ENCODE measurements at regions not wholly inside any gene's neighbourhood (a gene's known extent, or its start where the extent isn't known, plus 50 kb on each side); places are given as distances from the start of the nearest gene placed in this dataset.
"Not testable (repeated sequence)": the region's sequence is repeated elsewhere in the genome, so short reads cannot be mapped to it uniquely, and the experiment has no call there.

GRCh38 chr10:57959318-57960006, 308.2 kb downstream of the IPMK start:
- no peak for DNase-seq (ENCODE audit: low spot score)

- no peak for DNase-seq (ENCODE audit: low spot score)
Measured at GRCh38 chr10:57955076-57955475, 312.6 kb downstream of the IPMK start.

- DNase-seq (ENCODE audit: low spot score): no peak
Measured at GRCh38 chr10:57952741-57953140, 315.0 kb downstream of the IPMK start.

GRCh38 chr10:57950442-57950974, 317.2 kb downstream of the IPMK start:
- DNase-seq (ENCODE audit: low spot score): no peak

- no peak for DNase-seq (ENCODE audit: low spot score)
Measured at GRCh38 chr10:57948796-57949195, 318.9 kb downstream of the IPMK start.

- no peak for DNase-seq (ENCODE audit: low spot score)
Measured at GRCh38 chr10:57946833-57947232, 320.9 kb downstream of the IPMK start.

GRCh38 chr10:57943701-57944100, 324.0 kb downstream of the IPMK start:
- DNase-seq (ENCODE audit: low spot score): no peak

GRCh38 chr10:57925045-57925444, 342.6 kb downstream of the IPMK start:
- no peak for DNase-seq (ENCODE audit: low spot score)

- DNase-seq (ENCODE audit: low spot score): no peak
Measured at GRCh38 chr10:57921140-57921539, 346.6 kb downstream of the IPMK start.

GRCh38 chr10:57919864-57920263, 347.8 kb downstream of the IPMK start:
- DNase-seq (ENCODE audit: low spot score): no peak

- no peak for DNase-seq (ENCODE audit: low spot score)
Measured at GRCh38 chr10:57917019-57917418, 350.7 kb downstream of the IPMK start.

GRCh38 chr10:57905861-57906260, 361.8 kb downstream of the IPMK start:
- no peak for DNase-seq (ENCODE audit: low spot score)

GRCh38 chr10:57905010-57905409, 362.7 kb downstream of the IPMK start:
- no peak for DNase-seq (ENCODE audit: low spot score)

GRCh38 chr10:57898231-57898630, 369.5 kb downstream of the IPMK start:
- no peak for DNase-seq (ENCODE audit: low spot score)

- DNase-seq (ENCODE audit: low spot score): no peak
Measured at GRCh38 chr10:57897611-57898010, 370.1 kb downstream of the IPMK start.

- DNase-seq (ENCODE audit: low spot score): no peak
Measured at GRCh38 chr10:57894361-57894760, 373.3 kb downstream of the IPMK start.

GRCh38 chr10:57891201-57892006, 376.3 kb downstream of the IPMK start:
- DNase-seq (ENCODE audit: low spot score): no peak

- no peak for DNase-seq (ENCODE audit: low spot score)
Measured at GRCh38 chr10:57890691-57891090, 377.0 kb downstream of the IPMK start.

- not testable (repeated sequence) for DNase-seq (ENCODE audit: low spot score)
Measured at GRCh38 chr10:57885618-57885968, 382.1 kb downstream of the IPMK start.

- no peak for DNase-seq (ENCODE audit: low spot score)
Measured at GRCh38 chr10:57884965-57885617, 382.6 kb downstream of the IPMK start.

GRCh38 chr10:57884407-57884806, 383.3 kb downstream of the IPMK start:
- DNase-seq (ENCODE audit: low spot score): no peak

- no peak for DNase-seq (ENCODE audit: low spot score)
Measured at GRCh38 chr10:57880446-57881227, 387.1 kb downstream of the IPMK start.
